Adrenal gland (tissue), 9 donors: ENCODE measurements at regions not wholly inside any gene's neighbourhood (a gene's known extent, or its start where the extent isn't known, plus 50 kb on each side); places are given as distances from the start of the nearest gene placed in this dataset.
"Not testable (repeated sequence)": the region's sequence is repeated elsewhere in the genome, so short reads cannot be mapped to it uniquely, and the experiment has no call there.

Source experiments
- DNase-seq, 7 donors: peaks; one replicate each; pipeline ENCODE4 v3.0.0-alpha.2; 2019 to 2020
- H3K27ac ChIP-seq, 5 donors: fragments of 200-600 bp; sonication (generic) in 4 of 5; 1 replicate in 3 of 5; 2 replicates in 2 of 5; pipeline versions ENCODE4 v1.5.1 to v1.8.0; 2016 to 2020; ENCODE audit warnings: mild to moderate bottlenecking in 1 of 5
- H3K27me3 ChIP-seq: fragments of 200-600 bp; 2 replicates; pipeline ENCODE4 v1.8.0; 2021
- H3K36me3 ChIP-seq, 2 donors: fragments of 200-600 bp; replicated peaks in 1 of 2; 1 replicate in 1 of 2; 2 replicates in 1 of 2; pipeline versions ENCODE4 v1.5.1 to v1.8.0; 2018 to 2022
- H3K4me1 ChIP-seq, 2 donors: fragments of 200-600 bp; replicated peaks in 1 of 2; 1 replicate in 1 of 2; 2 replicates in 1 of 2; pipeline versions ENCODE4 v1.5.1 to v1.8.0; 2018 to 2021
- H3K4me3 ChIP-seq, 4 donors: fragments of 200-600 bp; sonication (generic) in 3 of 4; one replicate each; pipeline ENCODE4 v1.5.1; 2016 to 2018
- H3K9me3 ChIP-seq, 3 donors: fragments of 200-600 bp; sonication (generic) in 1 of 3; replicated peaks in 1 of 3; 1 replicate in 2 of 3; 2 replicates in 1 of 3; pipeline versions ENCODE4 v1.5.1 to v1.8.0; 2016 to 2021
- POLR2A ChIP-seq, 2 donors: fragments of 450-650 bp; IDR thresholded peaks; one replicate each; pipeline ENCODE4 v1.6.1; 2017; ENCODE audit warnings: antibody characterized with exemption in 2 of 2, mild to moderate bottlenecking in 2 of 2, moderate library complexity in 1 of 2
- WGBS, 4 donors: extraction: QIAGEN DNeasy Blood & Tissue Kit in 2 of 4; methylation state at CpG; one replicate each; pipeline versions ENCODE4 v1.1.5 to v1.1.7; 2013 to 2017; 5-methylcytosine and 5-hydroxymethylcytosine counted together
- intact Hi-C, 2 donors: fragments of 100-400 bp; cut with DNase I; formaldehyde crosslinking; loops; one replicate each; pipeline versions ENCODE4 v1.14.1 to v1.15.0; 2022 to 2023
- TF ChIP-seq, protein P1 (sequence below), 6 experiments: fragments of 450-650 bp in 4 of 6; fragments of 200-600 bp in 2 of 6; sonication (generic) in 1 of 6; IDR thresholded peaks; 1 replicate in 5 of 6; 2 replicates in 1 of 6; pipeline versions ENCODE4 v1.5.1 to v1.8.0; 2016 to 2021; ENCODE audit warnings: antibody characterized with exemption in 6 of 6, mild to moderate bottlenecking in 2 of 6, moderate library complexity in 1 of 6
- donor health status: healthy with polysubstance abuse.
- donor health status: Bipolar disorder and iron deficiency.
- donor health status: DM: yes; HTN: yes; CAD: no.
- donor health status: DM: no; HTN: no; CAD: no.
- donor health status: DM: no; HTN: no; CAD: no.

DNA sequence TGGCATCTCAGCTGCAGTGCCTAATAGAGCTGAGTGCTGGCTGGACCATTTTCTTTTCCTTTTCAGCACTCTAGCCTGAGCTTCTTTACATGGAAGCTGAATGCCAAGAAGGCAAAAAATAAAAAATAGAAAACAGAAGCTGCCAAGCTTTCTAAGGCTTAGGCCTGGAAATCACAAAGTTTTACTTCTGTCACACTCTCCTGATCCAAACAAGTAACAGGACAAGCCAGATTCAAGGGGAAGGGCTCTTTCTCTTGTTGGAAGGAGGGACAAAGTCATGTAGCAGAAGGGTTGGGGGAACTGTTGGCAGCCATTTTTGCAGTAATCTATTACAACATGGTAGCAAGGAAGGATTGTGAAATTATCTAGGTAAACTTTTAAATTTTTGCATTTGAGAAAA is 131.8 kb downstream of the MSL3 start:
- Histone ChIP-seq H3K27me3 (no peaks in the 10 kb centered on the region), H3K4me3 (no peak overlapping the region), H3K4me1 (no peaks in the 10 kb centered on the region), H3K9me3 (no peaks in the 10 kb centered on the region), H3K27ac (no peak overlapping the region), H3K36me3 (no peaks in the 10 kb centered on the region)
- intact Hi-C loops, result no loop called here
- no peak for DNase-seq
- TF ChIP-seq POLR2A (IDR thresholded peaks at IDR 0.05), result no peak
- TF ChIP-seq, protein P1, sequence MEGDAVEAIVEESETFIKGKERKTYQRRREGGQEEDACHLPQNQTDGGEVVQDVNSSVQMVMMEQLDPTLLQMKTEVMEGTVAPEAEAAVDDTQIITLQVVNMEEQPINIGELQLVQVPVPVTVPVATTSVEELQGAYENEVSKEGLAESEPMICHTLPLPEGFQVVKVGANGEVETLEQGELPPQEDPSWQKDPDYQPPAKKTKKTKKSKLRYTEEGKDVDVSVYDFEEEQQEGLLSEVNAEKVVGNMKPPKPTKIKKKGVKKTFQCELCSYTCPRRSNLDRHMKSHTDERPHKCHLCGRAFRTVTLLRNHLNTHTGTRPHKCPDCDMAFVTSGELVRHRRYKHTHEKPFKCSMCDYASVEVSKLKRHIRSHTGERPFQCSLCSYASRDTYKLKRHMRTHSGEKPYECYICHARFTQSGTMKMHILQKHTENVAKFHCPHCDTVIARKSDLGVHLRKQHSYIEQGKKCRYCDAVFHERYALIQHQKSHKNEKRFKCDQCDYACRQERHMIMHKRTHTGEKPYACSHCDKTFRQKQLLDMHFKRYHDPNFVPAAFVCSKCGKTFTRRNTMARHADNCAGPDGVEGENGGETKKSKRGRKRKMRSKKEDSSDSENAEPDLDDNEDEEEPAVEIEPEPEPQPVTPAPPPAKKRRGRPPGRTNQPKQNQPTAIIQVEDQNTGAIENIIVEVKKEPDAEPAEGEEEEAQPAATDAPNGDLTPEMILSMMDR (IDR thresholded peaks at IDR 0.05), result no peak

DNA sequence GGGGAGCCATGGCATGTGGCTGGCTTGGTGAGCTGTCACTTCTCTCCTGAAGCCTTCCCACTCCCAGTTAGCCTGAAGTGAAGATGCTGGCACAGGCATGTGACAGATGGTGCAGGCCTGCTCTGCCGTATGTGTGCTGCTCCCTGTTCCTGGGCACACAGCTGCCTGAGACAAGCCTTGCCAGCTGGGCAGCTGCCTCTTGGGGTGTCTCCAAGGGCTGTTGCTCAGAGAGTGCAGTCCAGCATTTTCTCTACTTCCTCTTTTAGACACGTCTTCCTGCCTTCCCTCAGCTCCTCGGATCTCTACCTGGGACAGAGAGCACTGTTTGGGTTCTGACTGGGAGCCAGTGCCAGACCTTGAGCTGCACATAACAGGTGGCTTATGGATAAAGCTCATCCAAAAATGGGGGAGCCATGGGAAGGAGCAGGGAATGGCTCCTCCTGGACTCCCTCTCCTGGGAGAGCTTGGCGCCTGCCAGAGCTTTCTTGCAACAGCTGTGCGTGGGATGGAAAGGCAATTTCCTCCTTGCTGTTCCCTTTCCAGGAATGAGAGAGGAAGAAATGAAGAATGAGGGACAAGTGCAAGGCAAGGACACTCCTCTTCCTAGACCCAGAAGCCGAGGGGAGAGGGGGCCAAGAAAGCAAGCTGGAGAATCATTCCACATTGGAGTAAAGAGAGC is 132.9 kb downstream of the MSL3 start:
- Histone ChIP-seq H3K9me3 (no peaks in the 10 kb centered on the region), H3K4me1 (no peaks in the 10 kb centered on the region), H3K27me3 (no peaks in the 10 kb centered on the region), H3K4me3 (no peak overlapping the region), H3K36me3 (no peaks in the 10 kb centered on the region), H3K27ac (no peak overlapping the region)
- intact Hi-C loops, result no loop called here
- TF ChIP-seq, protein P1 (IDR thresholded peaks at IDR 0.05), result no peak
- no peak for TF ChIP-seq POLR2A (IDR thresholded peaks at IDR 0.05)
- WGBS, 4 donors, result 37 to 54% (median 44%) methylated on average over 3 to 6 of the region's 6 CpGs
- DNase-seq, result peak in 5 of 7 donors; percentile 7 to 47 (median 19)

DNA sequence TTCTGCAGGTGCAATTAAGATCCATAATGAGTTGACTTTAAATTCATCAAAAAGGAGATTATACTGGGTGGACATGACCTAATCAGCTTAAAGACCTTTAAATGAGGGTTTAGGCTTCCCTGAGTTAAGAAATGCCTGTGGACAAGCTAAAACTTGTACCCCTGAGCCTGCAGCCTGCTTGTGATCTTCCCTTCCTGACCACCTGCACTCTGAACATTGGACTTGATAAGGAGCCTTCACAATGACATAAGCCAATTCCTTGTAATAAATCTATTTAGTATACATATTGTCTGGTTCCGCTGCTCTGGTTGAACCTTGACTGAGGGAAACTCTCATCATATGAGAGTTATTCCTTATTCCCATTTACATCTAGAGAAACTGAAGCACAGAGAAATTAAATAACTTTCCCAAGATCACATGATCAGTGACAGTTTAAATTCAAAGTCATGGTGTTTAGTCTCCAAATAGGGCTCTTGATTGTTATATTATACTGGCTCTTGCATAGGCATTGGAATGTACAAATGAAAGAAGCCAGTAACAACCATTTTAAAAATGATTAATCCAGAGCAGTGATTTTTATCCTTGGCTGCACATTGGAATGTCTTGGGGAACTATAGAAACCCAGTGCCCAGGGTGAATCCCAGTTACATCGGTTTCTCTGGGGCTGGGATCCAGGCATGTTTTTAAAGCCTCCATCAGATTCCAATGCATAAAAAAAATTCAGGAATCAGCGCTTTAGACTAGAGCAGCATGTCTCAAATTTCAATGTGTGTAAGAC is 136.1 kb downstream of the MSL3 start:
- Histone ChIP-seq H3K36me3 (no peaks in the 10 kb centered on the region), H3K4me3 (no peak overlapping the region), H3K27me3 (no peaks in the 10 kb centered on the region), H3K4me1 (no peaks in the 10 kb centered on the region), H3K9me3 (no peaks in the 10 kb centered on the region), H3K27ac (no peak overlapping the region)
- intact Hi-C loops, result no loop called here
- DNase-seq, result no peak
- no peak for TF ChIP-seq POLR2A (IDR thresholded peaks at IDR 0.05)
- TF ChIP-seq, protein P1 (IDR thresholded peaks at IDR 0.05), result no peak
- 58 to 73% (median 69%) methylated on average over 3 of the region's 3 CpGs for WGBS, 4 donors

DNA sequence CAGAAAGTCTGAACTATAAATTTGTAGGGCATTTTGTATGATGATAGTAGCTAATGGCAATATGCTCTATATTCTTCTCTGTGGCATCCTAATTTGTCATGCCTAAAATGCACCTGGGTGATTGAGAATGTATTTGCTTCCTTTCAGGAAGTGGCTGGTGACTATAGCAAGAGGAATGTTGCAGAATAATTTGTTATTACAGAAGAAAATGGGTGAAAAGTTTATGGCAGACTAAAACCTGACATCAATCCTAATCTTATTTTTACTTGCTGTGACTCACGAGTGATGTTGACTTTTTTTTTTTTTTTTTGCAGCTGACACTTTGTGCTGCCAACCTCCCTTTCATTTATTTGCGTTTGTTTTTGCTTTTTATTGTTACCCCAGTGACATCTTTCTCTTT is 141.1 kb downstream of the MSL3 start:
- intact Hi-C loops, result no loop called here
- Histone ChIP-seq H3K4me1 (no peaks in the 10 kb centered on the region), H3K27ac (no peak overlapping the region), H3K27me3 (peaks cover 5% of the 10 kb centered on the region), H3K4me3 (no peak overlapping the region), H3K36me3 (no peaks in the 10 kb centered on the region), H3K9me3 (no peaks in the 10 kb centered on the region)
- 10 to 24% (median 18%) methylated on average over 2 of the region's 2 CpGs for WGBS, 4 donors
- no peak for DNase-seq
- TF ChIP-seq POLR2A (IDR thresholded peaks at IDR 0.05), result no peak
- TF ChIP-seq, protein P1 (IDR thresholded peaks at IDR 0.05), result no peak

DNA sequence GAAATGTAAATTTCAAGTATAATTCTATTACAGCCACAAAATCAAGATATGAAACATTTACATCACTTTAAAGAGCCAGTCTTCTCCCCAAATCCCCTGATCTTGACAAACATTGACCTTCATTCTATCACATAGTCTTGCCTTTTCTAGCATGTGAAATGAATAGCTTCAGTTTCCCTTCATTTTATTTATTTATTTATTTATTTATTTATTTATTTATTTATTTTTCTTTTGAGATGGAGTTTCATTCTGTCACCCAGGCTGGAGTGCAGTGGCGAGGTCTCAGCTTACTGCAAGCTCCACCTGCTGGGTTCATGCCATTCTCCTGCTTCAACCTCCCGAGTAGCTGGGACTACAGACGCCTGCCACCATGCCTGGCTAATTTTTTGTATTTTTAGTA is 147.9 kb downstream of the MSL3 start:
- intact Hi-C loops, result not testable (repeated sequence)
- 70 to 83% (median 77%) methylated on average over 3 of the region's 3 CpGs for WGBS, 4 donors

More for the DNA sequence above, 147.9 kb downstream of the MSL3 start:
- H3K4me3 ChIP-seq, H3K9me3 ChIP-seq, DNase-seq, H3K36me3 ChIP-seq, H3K27me3 ChIP-seq, H3K4me1 ChIP-seq, H3K27ac ChIP-seq: not testable (repeated sequence)
